HepG2 (cell line): ENCODE measurements at regions not wholly inside any gene's neighbourhood (a gene's known extent, or its start where the extent isn't known, plus 50 kb on each side); places are given as distances from the start of the nearest gene placed in this dataset.

ENCODE experiments used
- FOXA1 ChIP-seq, 2 experiments: fragments of 450-650 bp in 1 of 2; sonication (generic) in 1 of 2; formaldehyde crosslinking in 1 of 2; IDR thresholded peaks; 2 replicates each; pipeline versions ENCODE4 v1.4.0 to v1.6.1; 2016 to 2020; ENCODE audit warnings: missing genetic modification reagents in 1 of 2
- GZF1 ChIP-seq: sonication (generic); formaldehyde crosslinking; IDR thresholded peaks from 2 replicates; pipeline ENCODE4 v1.5.1; 2020; ENCODE audit warnings: mild to moderate bottlenecking, missing genetic modification reagents
- JUNB ChIP-seq: sonication (generic); formaldehyde crosslinking; IDR thresholded peaks from 2 replicates; pipeline ENCODE4 v1.8.0; 2022; ENCODE audit warnings: missing genetic modification reagents, mild to moderate bottlenecking, borderline replicate concordance
- NFYB ChIP-seq: sonication (generic); formaldehyde crosslinking; IDR thresholded peaks from 2 replicates; pipeline ENCODE4 v1.4.0; 2020; ENCODE audit warnings: missing genetic modification reagents
- RBM39 ChIP-seq: fragments of 200-400 bp; formaldehyde crosslinking; IDR thresholded peaks from one replicate; pipeline ENCODE4 v1.6.1; 2018; ENCODE audit warnings: antibody characterized with exemption, mild to moderate bottlenecking, low read depth, low read length; ENCODE audit not compliant: poor library complexity, severe bottlenecking
- REPIN1 ChIP-seq: sonication (generic); formaldehyde crosslinking; IDR thresholded peaks from 2 replicates; pipeline ENCODE4 v1.8.0; 2022; ENCODE audit warnings: missing genetic modification reagents, low read depth, mild to moderate bottlenecking, borderline replicate concordance
- YY1 ChIP-seq: IDR thresholded peaks from 2 replicates; pipeline ENCODE4 v1.6.1; 2011; ENCODE audit warnings: low read length, low read depth, moderate library complexity, mild to moderate bottlenecking; ENCODE audit not compliant: insufficient read depth, insufficient replicate concordance
- ZNF598 ChIP-seq: sonication (generic); formaldehyde crosslinking; IDR thresholded peaks from 2 replicates; pipeline ENCODE4 v1.5.1; 2020; ENCODE audit warnings: mild to moderate bottlenecking, missing genetic modification reagents, borderline replicate concordance
- ZNF768 ChIP-seq: sonication (generic); formaldehyde crosslinking; IDR thresholded peaks from 2 replicates; pipeline ENCODE4 v1.4.0; 2020; ENCODE audit warnings: missing genetic modification reagents
- TF ChIP-seq, protein P1 (sequence below): sonication (generic); formaldehyde crosslinking; IDR thresholded peaks from 2 replicates; pipeline ENCODE4 v1.4.0; 2020; ENCODE audit warnings: mild to moderate bottlenecking, missing genetic modification reagents
- TF ChIP-seq, protein P2 (sequence below): IDR thresholded peaks from 2 replicates; pipeline ENCODE4 v1.6.1; 2016
- TF ChIP-seq, protein P3 (sequence below): IDR thresholded peaks from 2 replicates; pipeline ENCODE4 v1.6.1; 2016; ENCODE audit warnings: low read depth, borderline replicate concordance
- TF ChIP-seq, protein P4 (sequence below): sonication (generic); formaldehyde crosslinking; IDR thresholded peaks from 2 replicates; pipeline ENCODE4 v1.8.1; 2022; ENCODE audit warnings: mild to moderate bottlenecking, missing genetic modification reagents
- TF ChIP-seq, protein P5 (sequence below): sonication (generic); formaldehyde crosslinking; IDR thresholded peaks from 2 replicates; pipeline ENCODE4 v1.4.0; 2020; ENCODE audit warnings: low read depth, missing genetic modification reagents

DNA sequence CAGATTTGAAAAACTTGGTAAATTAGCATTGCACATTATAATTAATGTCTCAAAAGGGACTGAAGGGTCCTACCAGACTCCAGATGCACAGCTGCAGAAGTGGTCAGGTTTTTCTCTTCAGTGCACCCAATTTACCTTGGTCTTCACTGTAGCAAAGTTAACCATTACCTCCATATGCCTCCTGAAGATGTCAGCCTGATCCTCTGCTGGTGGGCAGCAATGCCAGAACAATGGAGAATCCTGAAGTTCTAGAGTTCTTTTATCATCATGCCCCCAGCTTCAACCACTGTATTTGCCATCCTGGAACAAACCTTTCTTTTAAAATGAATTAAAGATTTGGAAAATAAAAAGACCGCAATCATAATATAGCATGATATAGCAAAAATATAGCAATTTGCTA, 1774.8 kb upstream of the CELF4 start:
- no peak for TF ChIP-seq JUNB (CRISPR knock-in tag)
- no peak for TF ChIP-seq ZNF598 (CRISPR knock-in tag)
- TF ChIP-seq, protein P1, sequence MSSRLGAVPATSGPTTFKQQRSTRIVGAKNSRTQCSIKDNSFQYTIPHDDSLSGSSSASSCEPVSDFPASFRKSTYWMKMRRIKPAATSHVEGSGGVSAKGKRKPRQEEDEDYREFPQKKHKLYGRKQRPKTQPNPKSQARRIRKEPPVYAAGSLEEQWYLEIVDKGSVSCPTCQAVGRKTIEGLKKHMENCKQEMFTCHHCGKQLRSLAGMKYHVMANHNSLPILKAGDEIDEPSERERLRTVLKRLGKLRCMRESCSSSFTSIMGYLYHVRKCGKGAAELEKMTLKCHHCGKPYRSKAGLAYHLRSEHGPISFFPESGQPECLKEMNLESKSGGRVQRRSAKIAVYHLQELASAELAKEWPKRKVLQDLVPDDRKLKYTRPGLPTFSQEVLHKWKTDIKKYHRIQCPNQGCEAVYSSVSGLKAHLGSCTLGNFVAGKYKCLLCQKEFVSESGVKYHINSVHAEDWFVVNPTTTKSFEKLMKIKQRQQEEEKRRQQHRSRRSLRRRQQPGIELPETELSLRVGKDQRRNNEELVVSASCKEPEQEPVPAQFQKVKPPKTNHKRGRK (CRISPR knock-in tag): no peak
- TF ChIP-seq FOXA1 (IDR thresholded peaks at IDR 0.05): no peak
- TF ChIP-seq FOXA1 (CRISPR knock-in tag; IDR thresholded peaks at IDR 0.05): no peak
- TF ChIP-seq, protein P2, sequence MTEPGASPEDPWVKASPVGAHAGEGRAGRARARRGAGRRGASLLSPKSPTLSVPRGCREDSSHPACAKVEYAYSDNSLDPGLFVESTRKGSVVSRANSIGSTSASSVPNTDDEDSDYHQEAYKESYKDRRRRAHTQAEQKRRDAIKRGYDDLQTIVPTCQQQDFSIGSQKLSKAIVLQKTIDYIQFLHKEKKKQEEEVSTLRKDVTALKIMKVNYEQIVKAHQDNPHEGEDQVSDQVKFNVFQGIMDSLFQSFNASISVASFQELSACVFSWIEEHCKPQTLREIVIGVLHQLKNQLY (CRISPR knock-in tag): no peak
- TF ChIP-seq, protein P3, sequence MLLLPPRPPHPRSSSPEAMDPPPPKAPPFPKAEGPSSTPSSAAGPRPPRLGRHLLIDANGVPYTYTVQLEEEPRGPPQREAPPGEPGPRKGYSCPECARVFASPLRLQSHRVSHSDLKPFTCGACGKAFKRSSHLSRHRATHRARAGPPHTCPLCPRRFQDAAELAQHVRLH (CRISPR knock-in tag): no peak
- no peak for TF ChIP-seq NFYB (CRISPR knock-in tag)
- TF ChIP-seq, protein P4, sequence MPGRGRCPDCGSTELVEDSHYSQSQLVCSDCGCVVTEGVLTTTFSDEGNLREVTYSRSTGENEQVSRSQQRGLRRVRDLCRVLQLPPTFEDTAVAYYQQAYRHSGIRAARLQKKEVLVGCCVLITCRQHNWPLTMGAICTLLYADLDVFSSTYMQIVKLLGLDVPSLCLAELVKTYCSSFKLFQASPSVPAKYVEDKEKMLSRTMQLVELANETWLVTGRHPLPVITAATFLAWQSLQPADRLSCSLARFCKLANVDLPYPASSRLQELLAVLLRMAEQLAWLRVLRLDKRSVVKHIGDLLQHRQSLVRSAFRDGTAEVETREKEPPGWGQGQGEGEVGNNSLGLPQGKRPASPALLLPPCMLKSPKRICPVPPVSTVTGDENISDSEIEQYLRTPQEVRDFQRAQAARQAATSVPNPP (CRISPR knock-in tag): no peak
- TF ChIP-seq GZF1: no peak
- no peak for TF ChIP-seq ZNF768 (CRISPR knock-in tag)
- TF ChIP-seq, protein P5, sequence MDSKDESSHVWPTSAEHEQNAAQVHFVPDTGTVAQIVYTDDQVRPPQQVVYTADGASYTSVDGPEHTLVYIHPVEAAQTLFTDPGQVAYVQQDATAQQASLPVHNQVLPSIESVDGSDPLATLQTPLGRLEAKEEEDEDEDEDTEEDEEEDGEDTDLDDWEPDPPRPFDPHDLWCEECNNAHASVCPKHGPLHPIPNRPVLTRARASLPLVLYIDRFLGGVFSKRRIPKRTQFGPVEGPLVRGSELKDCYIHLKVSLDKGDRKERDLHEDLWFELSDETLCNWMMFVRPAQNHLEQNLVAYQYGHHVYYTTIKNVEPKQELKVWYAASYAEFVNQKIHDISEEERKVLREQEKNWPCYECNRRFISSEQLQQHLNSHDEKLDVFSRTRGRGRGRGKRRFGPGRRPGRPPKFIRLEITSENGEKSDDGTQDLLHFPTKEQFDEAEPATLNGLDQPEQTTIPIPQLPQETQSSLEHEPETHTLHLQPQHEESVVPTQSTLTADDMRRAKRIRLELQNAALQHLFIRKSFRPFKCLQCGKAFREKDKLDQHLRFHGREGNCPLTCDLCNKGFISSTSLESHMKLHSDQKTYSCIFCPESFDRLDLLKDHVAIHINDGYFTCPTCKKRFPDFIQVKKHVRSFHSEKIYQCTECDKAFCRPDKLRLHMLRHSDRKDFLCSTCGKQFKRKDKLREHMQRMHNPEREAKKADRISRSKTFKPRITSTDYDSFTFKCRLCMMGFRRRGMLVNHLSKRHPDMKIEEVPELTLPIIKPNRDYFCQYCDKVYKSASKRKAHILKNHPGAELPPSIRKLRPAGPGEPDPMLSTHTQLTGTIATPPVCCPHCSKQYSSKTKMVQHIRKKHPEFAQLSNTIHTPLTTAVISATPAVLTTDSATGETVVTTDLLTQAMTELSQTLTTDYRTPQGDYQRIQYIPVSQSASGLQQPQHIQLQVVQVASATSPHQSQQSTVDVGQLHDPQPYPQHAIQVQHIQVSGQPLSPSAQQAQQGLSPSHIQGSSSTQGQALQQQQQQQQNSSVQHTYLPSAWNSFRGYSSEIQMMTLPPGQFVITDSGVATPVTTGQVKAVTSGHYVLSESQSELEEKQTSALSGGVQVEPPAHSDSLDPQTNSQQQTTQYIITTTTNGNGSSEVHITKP (CRISPR knock-in tag): no peak
- no peak for TF ChIP-seq RBM39
- no peak for TF ChIP-seq YY1
- TF ChIP-seq REPIN1: no peak
